Osteoblast (primary cell): ENCODE measurements at regions not wholly inside any gene's neighbourhood (a gene's known extent, or its start where the extent isn't known, plus 50 kb on each side); places are given as distances from the start of the nearest gene placed in this dataset.
A peak's percentile ranks its signal among the peaks of the same experiment; 100 is the strongest.

Experiments used
- DNase-seq: peaks from one replicate; pipeline ENCODE4 v3.0.0; 2011; ENCODE audit warnings: low spot score, mixed read lengths; ENCODE audit not compliant: insufficient read length; ENCODE audit errors: missing footprints
- H2AFZ ChIP-seq: 2 replicates; pipeline ENCODE4 v1.6.0; 2011; ENCODE audit warnings: mild to moderate bottlenecking, low read length
- H3K27ac ChIP-seq: 2 replicates; pipeline ENCODE4 v1.5.1; 2011; ENCODE audit warnings: mild to moderate bottlenecking, low read depth, low read length, moderate library complexity
- H3K27me3 ChIP-seq: 2 replicates; pipeline ENCODE4 v1.6.0; 2012; ENCODE audit warnings: mild to moderate bottlenecking, control low read depth, inconsistent platforms, low read length, moderate library complexity; ENCODE audit not compliant: insufficient read depth
- H3K36me3 ChIP-seq: 2 replicates; pipeline ENCODE4 v1.5.1; 2011; ENCODE audit warnings: mild to moderate bottlenecking, low read length, control low read depth, moderate library complexity; ENCODE audit not compliant: insufficient read depth
- H3K4me1 ChIP-seq: 2 replicates; pipeline ENCODE4 v1.5.1; 2011; ENCODE audit warnings: mild to moderate bottlenecking, low read length, control low read depth, moderate library complexity; ENCODE audit not compliant: insufficient read depth
- H3K4me2 ChIP-seq: 2 replicates; pipeline ENCODE4 v1.6.0; 2011; ENCODE audit warnings: mild to moderate bottlenecking, low read length; ENCODE audit not compliant: insufficient read depth
- H3K4me3 ChIP-seq: fragments of 200-600 bp; sonication (generic); 3 replicates; pipeline ENCODE4 v1.5.1; 2012; ENCODE audit warnings: mild to moderate bottlenecking, low read length, inconsistent platforms; ENCODE audit not compliant: insufficient read depth
- H3K79me2 ChIP-seq: 2 replicates; pipeline ENCODE4 v1.6.0; 2012; ENCODE audit warnings: mild to moderate bottlenecking, low read length, control low read depth, inconsistent platforms; ENCODE audit not compliant: insufficient read depth
- H3K9me3 ChIP-seq: 2 replicates; pipeline ENCODE4 v1.5.1; 2011; ENCODE audit warnings: low read depth, low read length, control low read depth
- H4K20me1 ChIP-seq: 2 replicates; pipeline ENCODE4 v1.6.0; 2012; ENCODE audit warnings: mild to moderate bottlenecking, low read length, control low read depth; ENCODE audit not compliant: insufficient read depth
- CTCF ChIP-seq: IDR thresholded peaks from 2 replicates; pipeline ENCODE4 v1.5.1; 2011; ENCODE audit warnings: mild to moderate bottlenecking, low read depth, low read length, moderate library complexity; ENCODE audit errors: extremely low read depth

DNA sequence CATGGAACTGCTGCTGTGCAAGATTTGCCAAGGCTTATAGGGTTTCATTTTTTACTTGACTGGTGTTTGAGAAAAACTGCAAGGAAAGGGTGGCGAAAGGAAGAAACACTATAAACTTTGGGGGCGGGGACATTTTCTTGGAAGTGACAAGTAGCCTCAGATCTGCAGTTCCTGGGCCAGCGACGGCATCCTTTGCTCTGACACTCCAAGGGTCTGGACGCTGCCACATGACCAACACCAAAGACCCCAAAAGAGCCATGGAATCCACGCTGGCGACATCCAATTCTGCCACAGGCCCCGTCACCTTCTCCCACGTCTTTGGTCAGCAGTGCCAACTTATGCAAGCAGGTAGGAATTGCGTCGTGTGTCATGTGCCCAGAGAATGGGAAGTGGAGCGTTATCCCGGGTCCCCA, 193.4 kb downstream of the PRDM2 start:
- no peak for DNase-seq
- H3K4me1 ChIP-seq: no peaks in the 10 kb centered on the region
- H3K36me3 ChIP-seq: no peaks in the 10 kb centered on the region
- no peak for TF ChIP-seq CTCF
- H4K20me1 ChIP-seq: no peaks in the 10 kb centered on the region
- no peak overlapping the region for H2AFZ ChIP-seq
- H3K9me3 ChIP-seq: no peaks in the 10 kb centered on the region
- H3K79me2 ChIP-seq: no peaks in the 10 kb centered on the region
- H3K27me3 ChIP-seq: peaks cover 31% of the 10 kb centered on the region
- H3K4me2 ChIP-seq: peak overlapping the region; percentile 39
- H3K27ac ChIP-seq: no peak overlapping the region
- peak overlapping the region; percentile 51 for H3K4me3 ChIP-seq

- no peaks in the 10 kb centered on the region for H4K20me1 ChIP-seq
- H3K4me3 ChIP-seq: no peak overlapping the region
- TF ChIP-seq CTCF: no peak
- H3K4me2 ChIP-seq: no peak overlapping the region
- H3K27ac ChIP-seq: no peak overlapping the region
- no peaks in the 10 kb centered on the region for H3K9me3 ChIP-seq
- H2AFZ ChIP-seq: no peak overlapping the region
- DNase-seq: no peak
- H3K79me2 ChIP-seq: no peaks in the 10 kb centered on the region
- peaks cover 7% of the 10 kb centered on the region for H3K4me1 ChIP-seq
- H3K27me3 ChIP-seq: peaks cover 28% of the 10 kb centered on the region
- H3K36me3 ChIP-seq: no peaks in the 10 kb centered on the region
Measured at GRCh38 chr1:13896932-13897331, 196.9 kb downstream of the PRDM2 start.

DNA sequence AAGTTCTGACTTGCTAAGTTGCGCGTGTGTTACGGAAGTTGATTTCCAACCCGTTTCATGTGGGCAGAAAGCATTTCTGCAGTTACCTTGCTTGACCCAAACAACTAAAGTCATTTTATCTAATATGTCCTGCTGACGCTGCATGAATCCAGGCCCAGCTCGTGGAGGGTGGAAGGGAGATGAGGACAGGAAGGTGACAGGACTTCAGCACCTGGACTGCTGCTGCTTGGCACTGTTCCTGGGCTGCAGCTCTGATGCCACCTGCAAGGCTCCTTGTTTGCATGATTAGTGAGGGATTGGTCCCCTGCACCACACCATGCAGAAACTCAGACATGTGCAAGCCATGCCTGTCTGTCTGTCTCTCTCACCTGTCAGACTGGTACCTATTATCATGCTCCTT, 198.4 kb downstream of the PRDM2 start:
- Histone ChIP-seq H2AFZ (no peak overlapping the region), H3K27me3 (peaks cover 22% of the 10 kb centered on the region), H3K36me3 (no peaks in the 10 kb centered on the region), H3K27ac (no peak overlapping the region), H3K9me3 (no peaks in the 10 kb centered on the region), H3K4me3 (no peak overlapping the region), H3K4me1 (peaks cover 7% of the 10 kb centered on the region), H3K79me2 (no peaks in the 10 kb centered on the region), H3K4me2 (no peak overlapping the region), H4K20me1 (no peaks in the 10 kb centered on the region)
- TF ChIP-seq CTCF: no peak
- no peak for DNase-seq

GRCh38 chr1:13899856-13900255, 199.9 kb downstream of the PRDM2 start:
- H4K20me1 ChIP-seq: no peaks in the 10 kb centered on the region
- no peaks in the 10 kb centered on the region for H3K9me3 ChIP-seq
- H3K79me2 ChIP-seq: no peaks in the 10 kb centered on the region
- H3K4me2 ChIP-seq: peak overlapping the region; percentile 30
- DNase-seq: no peak
- TF ChIP-seq CTCF: no peak
- H3K27ac ChIP-seq: no peak overlapping the region
- H3K4me1 ChIP-seq: peaks cover 7% of the 10 kb centered on the region
- H3K36me3 ChIP-seq: no peaks in the 10 kb centered on the region
- H3K27me3 ChIP-seq: peaks cover 12% of the 10 kb centered on the region
- H2AFZ ChIP-seq: no peak overlapping the region
- no peak overlapping the region for H3K4me3 ChIP-seq
